GM21526 (cell line): ENCODE measurements at regions not wholly inside any gene's neighbourhood (a gene's known extent, or its start where the extent isn't known, plus 50 kb on each side); places are given as distances from the start of the nearest gene placed in this dataset.

Source experiments
- ATAC-seq: cut with Tn5 transposase; IDR thresholded peaks from one replicate; pipeline ENCODE4 v1.9.1; 2021; ENCODE audit warnings: moderate library complexity; ENCODE audit not compliant: unreplicated experiment, low FRiP score

GRCh38 chr3:115438799-115439198 lies 184.5 kb upstream of the GAP43 start:
- no peak for ATAC-seq

- ATAC-seq = no peak
These were observed 177.8 kb upstream of the GAP43 start for GRCh38 chr3:115445559-115445958.

GRCh38 chr3:115448851-115449250 lies 174.5 kb upstream of the GAP43 start:
- ATAC-seq = no peak

GRCh38 chr3:115450036-115450435 lies 173.3 kb upstream of the GAP43 start:
- no peak for ATAC-seq

- no peak for ATAC-seq
These were observed 159.3 kb upstream of the GAP43 start for GRCh38 chr3:115464036-115464435.

- ATAC-seq = no peak
These were observed 153.7 kb upstream of the GAP43 start for GRCh38 chr3:115469649-115470048.

- no peak for ATAC-seq
These were observed 153.1 kb upstream of the GAP43 start for GRCh38 chr3:115470254-115470653.

GRCh38 chr3:115475178-115476041 lies 147.9 kb upstream of the GAP43 start:
- no peak for ATAC-seq

- ATAC-seq = no peak
These were observed 146.8 kb upstream of the GAP43 start for GRCh38 chr3:115476472-115476871.

- ATAC-seq = no peak
These were observed 145.0 kb upstream of the GAP43 start for GRCh38 chr3:115478359-115478758.

GRCh38 chr3:115486880-115487279 lies 136.4 kb upstream of the GAP43 start:
- ATAC-seq = no peak

GRCh38 chr3:115487968-115488367 lies 135.3 kb upstream of the GAP43 start:
- ATAC-seq = no peak

- ATAC-seq = no peak
These were observed 134.9 kb upstream of the GAP43 start for GRCh38 chr3:115488409-115488808.

- no peak for ATAC-seq
These were observed 128.5 kb upstream of the GAP43 start for GRCh38 chr3:115494826-115495225.

- ATAC-seq = no peak
These were observed 124.9 kb upstream of the GAP43 start for GRCh38 chr3:115498421-115498820.

GRCh38 chr3:115498898-115499297 lies 124.4 kb upstream of the GAP43 start:
- ATAC-seq = no peak

GRCh38 chr3:115499666-115500065 lies 123.6 kb upstream of the GAP43 start:
- no peak for ATAC-seq

GRCh38 chr3:115500795-115501194 lies 122.5 kb upstream of the GAP43 start:
- no peak for ATAC-seq

GRCh38 chr3:115502128-115502527 lies 121.2 kb upstream of the GAP43 start:
- ATAC-seq = no peak

- no peak for ATAC-seq
These were observed 119.9 kb upstream of the GAP43 start for GRCh38 chr3:115503394-115503793.

GRCh38 chr3:115508562-115508961 lies 114.7 kb upstream of the GAP43 start:
- no peak for ATAC-seq

GRCh38 chr3:115512565-115513415 lies 110.5 kb upstream of the GAP43 start:
- no peak for ATAC-seq
